H1 (cell line): ENCODE measurements at regions not wholly inside any gene's neighbourhood (a gene's known extent, or its start where the extent isn't known, plus 50 kb on each side); places are given as distances from the start of the nearest gene placed in this dataset.

Source experiments
- CTCF ChIA-PET: fragments of 300-600 bp; sonication (Branson Sonifier 250); formaldehyde crosslinking; loops from one replicate; lab custom pipeline; 2021; ENCODE audit not compliant: partially characterized antibody; lab: Charles Lee
- POLR2A ChIA-PET: fragments of 300-600 bp; sonication (Branson Sonifier 250); formaldehyde crosslinking; loops from one replicate; lab custom pipeline; 2021; ENCODE audit warnings: inconsistent platforms; ENCODE audit not compliant: partially characterized antibody; lab: Charles Lee
- DNase-seq, 2 experiments: peaks; one replicate each; pipeline versions ENCODE4 v3.0.0 to v3.0.0-alpha.2; 2010 to 2022; ENCODE audit warnings: low spot score in 2 of 2, low read depth in 1 of 2, mixed read lengths in 1 of 2
- FAIRE-seq: peaks from 2 replicates; lab custom pipeline; 2011; peaks lifted over from hg19 to GRCh38; lab: Jason Lieb, UNC
- H2AFZ ChIP-seq: 2 replicates; pipeline ENCODE4 v1.8.1; 2012; ENCODE audit warnings: low read length, inconsistent platforms
- H2AK5ac ChIP-seq: 2 replicates; pipeline ENCODE4 v1.6.1; 2013; ENCODE audit warnings: low read depth, low read length
- H2BK120ac ChIP-seq: replicated peaks from 2 replicates; pipeline ENCODE3; 2013; ENCODE audit warnings: low read depth, low read length, inconsistent platforms
- H2BK12ac ChIP-seq: 2 replicates; pipeline ENCODE4 v1.6.1; 2013; ENCODE audit warnings: low read depth, low read length
- H2BK15ac ChIP-seq: 2 replicates; pipeline ENCODE4 v1.6.1; 2013; ENCODE audit warnings: low read length
- H2BK20ac ChIP-seq: 2 replicates; pipeline ENCODE4 v1.6.1; 2013; ENCODE audit warnings: low read length
- H2BK5ac ChIP-seq: 2 replicates; pipeline ENCODE4 v1.6.1; 2013; ENCODE audit warnings: low read depth, low read length
- H3K14ac ChIP-seq: 2 replicates; pipeline ENCODE4 v1.6.1; 2013; ENCODE audit warnings: inconsistent platforms; ENCODE audit not compliant: insufficient read length
- H3K18ac ChIP-seq: 2 replicates; pipeline ENCODE4 v1.6.1; 2013; ENCODE audit warnings: low read length; ENCODE audit errors: extremely low read depth
- H3K23ac ChIP-seq: 2 replicates; pipeline ENCODE4 v1.6.1; 2013; ENCODE audit warnings: inconsistent platforms; ENCODE audit not compliant: insufficient read length
- H3K23me2 ChIP-seq: 2 replicates; pipeline ENCODE4 v1.6.1; 2013; ENCODE audit warnings: low read depth, low read length
- H3K27ac ChIP-seq: 2 replicates; pipeline ENCODE4 v1.6.1; 2011; ENCODE audit warnings: low read depth, low read length, inconsistent platforms
- H3K27me3 ChIP-seq, 4 experiments: replicated peaks in 1 of 4; 1 replicate in 1 of 4; 2 replicates in 3 of 4; pipeline versions ENCODE4 v1.6.1 to v1.8.1; 2011 to 2013; ENCODE audit warnings: low read length in 3 of 4, mild to moderate bottlenecking in 3 of 4, inconsistent platforms in 2 of 4, mixed read lengths in 2 of 4, moderate library complexity in 1 of 4; ENCODE audit not compliant: control insufficient read depth in 3 of 4, insufficient read depth in 3 of 4; ENCODE audit errors: extremely low read depth in 1 of 4
- H3K36me3 ChIP-seq, 4 experiments: 2 replicates each; pipeline versions ENCODE4 v1.6.1 to v1.8.1; 2011 to 2013; ENCODE audit warnings: mild to moderate bottlenecking in 4 of 4, low read length in 3 of 4, moderate library complexity in 2 of 4, control low read depth in 1 of 4, inconsistent platforms in 1 of 4; ENCODE audit not compliant: insufficient read depth in 4 of 4, control insufficient read depth in 2 of 4
- H3K4ac ChIP-seq: replicated peaks from 2 replicates; pipeline ENCODE3; 2013; ENCODE audit warnings: low read length, low read depth, mixed read lengths, inconsistent platforms; ENCODE audit not compliant: insufficient read length
- H3K4me1 ChIP-seq, 4 experiments: replicated peaks in 1 of 4; 1 replicate in 1 of 4; 2 replicates in 3 of 4; pipeline versions ENCODE4 v1.6.1 to v1.8.1; 2011 to 2013; ENCODE audit warnings: low read length in 3 of 4, inconsistent platforms in 2 of 4, mixed read lengths in 1 of 4; ENCODE audit not compliant: insufficient read depth in 4 of 4, control insufficient read depth in 3 of 4
- H3K4me2 ChIP-seq, 2 experiments: 2 replicates each; pipeline versions ENCODE4 v1.6.1 to v1.8.1; 2011 to 2013; ENCODE audit warnings: low read depth in 2 of 2, low read length in 2 of 2, control low read depth in 1 of 2, inconsistent platforms in 1 of 2, mild to moderate bottlenecking in 1 of 2; ENCODE audit not compliant: insufficient read depth in 1 of 2
- H3K4me3 ChIP-seq, 4 experiments: fragments of 200-600, 300-600 bp in 1 of 4; sonication (generic), shearing (Covaris generic), sonication (Bioruptor Twin) in 1 of 4; 2 replicates each; pipeline versions ENCODE4 v1.5.1 to v1.8.1; 2011 to 2016; ENCODE audit warnings: low read length in 4 of 4, low read depth in 3 of 4, control low read depth in 2 of 4, inconsistent platforms in 2 of 4, mild to moderate bottlenecking in 2 of 4, mixed read lengths in 1 of 4, moderate library complexity in 1 of 4; ENCODE audit not compliant: insufficient read depth in 2 of 4; ENCODE audit errors: extremely low read depth in 1 of 4
- H3K56ac ChIP-seq: replicated peaks from 2 replicates; pipeline ENCODE3; 2013; ENCODE audit warnings: low read depth, mild to moderate bottlenecking, mixed read lengths, low read length, inconsistent platforms; ENCODE audit not compliant: insufficient read length
- H3K79me1 ChIP-seq: 2 replicates; pipeline ENCODE4 v1.6.1; 2013; ENCODE audit warnings: low read depth, low read length, control low read depth
- H3K79me2 ChIP-seq, 2 experiments: 2 replicates each; pipeline versions ENCODE4 v1.6.1 to v1.8.1; 2012 to 2013; ENCODE audit warnings: low read length in 2 of 2, mild to moderate bottlenecking in 2 of 2, inconsistent platforms in 1 of 2; ENCODE audit not compliant: insufficient read depth in 2 of 2, control insufficient read depth in 1 of 2
- H3K9ac ChIP-seq, 4 experiments: replicated peaks in 1 of 4; 1 replicate in 1 of 4; 2 replicates in 3 of 4; pipeline versions ENCODE4 v1.6.1 to v1.8.1; 2011 to 2013; ENCODE audit warnings: low read depth in 3 of 4, low read length in 3 of 4, control low read depth in 2 of 4, mild to moderate bottlenecking in 2 of 4, moderate library complexity in 2 of 4, inconsistent platforms in 1 of 4; ENCODE audit errors: extremely low read depth in 1 of 4
- H3K9me3 ChIP-seq, 2 experiments: 2 replicates each; pipeline versions ENCODE4 v1.6.1 to v1.8.1; 2012 to 2013; ENCODE audit warnings: mild to moderate bottlenecking in 2 of 2, moderate library complexity in 2 of 2, control low read depth in 1 of 2, inconsistent platforms in 1 of 2, low read depth in 1 of 2, low read length in 1 of 2, mixed read lengths in 1 of 2; ENCODE audit not compliant: insufficient read depth in 2 of 2
- H4K20me1 ChIP-seq, 2 experiments: replicated peaks in 1 of 2; 2 replicates each; pipeline versions ENCODE3 to v1.8.1; 2011 to 2013; ENCODE audit warnings: inconsistent platforms in 2 of 2, low read length in 2 of 2, mild to moderate bottlenecking in 1 of 2; ENCODE audit not compliant: insufficient read depth in 2 of 2, control insufficient read depth in 1 of 2
- H4K5ac ChIP-seq: 2 replicates; pipeline ENCODE4 v1.6.1; 2013; ENCODE audit warnings: low read length, low read depth, mixed read lengths, inconsistent platforms; ENCODE audit not compliant: insufficient read length
- H4K8ac ChIP-seq: 2 replicates; pipeline ENCODE4 v1.8.0; 2013; ENCODE audit warnings: mild to moderate bottlenecking, moderate library complexity, low read length, inconsistent platforms; ENCODE audit not compliant: insufficient read depth; ENCODE audit errors: extremely low read depth
- H4K91ac ChIP-seq: replicated peaks from 2 replicates; pipeline ENCODE3; 2013; ENCODE audit warnings: low read length, mixed read lengths, inconsistent platforms; ENCODE audit not compliant: insufficient read length
- KDM5A ChIP-seq: fragments of 200-600 bp; IDR thresholded peaks from 2 replicates; pipeline ENCODE4 v1.7.1; 2012; ENCODE audit warnings: mild to moderate bottlenecking, low read length, inconsistent platforms, mixed read lengths
- WGBS, 2 experiments: shearing (Covaris generic) in 1 of 2; methylation state at CpG; one replicate each; pipeline versions ENCODE4 v1.1.6 to v1.1.7; 2013 to 2015; ENCODE audit warnings: low lambda C conversion rate in 2 of 2, mixed read lengths in 2 of 2, inconsistent platforms in 1 of 2, low coverage in 1 of 2, missing lambda C conversion rate in 1 of 2; ENCODE audit not compliant: insufficient replicate concordance in 2 of 2, insufficient coverage in 1 of 2, insufficient read length in 1 of 2; ENCODE audit errors: extremely low coverage in 1 of 2, missing lambda C conversion rate in 1 of 2; 5-methylcytosine and 5-hydroxymethylcytosine counted together

DNA sequence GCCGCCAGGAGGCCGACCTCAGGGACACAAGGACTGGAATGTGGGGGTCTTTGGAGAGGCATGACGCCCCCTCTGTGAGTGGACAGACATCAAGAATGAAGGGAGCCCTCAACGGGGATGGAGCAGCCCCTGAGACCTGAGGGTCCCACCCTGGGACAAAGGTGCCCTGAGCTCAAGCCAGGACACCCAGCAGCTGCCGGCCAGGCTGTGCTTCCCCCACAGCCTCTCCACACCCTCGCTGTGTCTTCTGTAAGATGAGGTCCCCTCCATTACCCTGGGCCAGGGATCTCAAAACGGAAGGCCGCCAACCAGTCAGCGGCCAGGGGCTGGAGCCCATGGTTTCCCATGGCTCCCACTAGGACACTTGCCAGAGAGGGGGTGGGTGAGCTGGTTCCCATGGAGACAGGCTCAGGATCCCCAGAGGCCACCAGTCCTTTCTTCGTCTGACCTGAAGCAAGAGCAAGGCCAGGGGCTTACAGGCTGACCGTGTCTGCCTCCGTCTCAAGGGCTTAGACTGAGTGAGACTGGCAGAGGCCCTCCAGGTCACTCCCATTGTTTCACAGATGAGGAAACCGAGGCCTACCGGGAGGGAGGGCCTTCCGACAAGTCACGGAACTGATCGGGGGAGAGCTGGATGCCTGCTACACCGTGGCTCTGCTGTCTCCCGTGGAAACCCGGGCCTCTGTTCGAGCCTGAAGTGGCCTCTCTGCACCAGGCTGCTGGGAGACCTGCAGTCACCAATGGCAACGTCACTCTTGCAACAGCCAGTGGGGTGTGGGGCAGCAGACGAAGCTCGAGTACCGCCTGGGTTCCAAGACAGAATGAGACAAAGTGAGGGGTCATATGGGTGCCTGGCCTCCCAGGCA lies 91.7 kb upstream of the DIO3 start:
- H3K9me3 ChIP-seq: no peaks in the 10 kb centered on the region
- no peak overlapping the region for H2AK5ac ChIP-seq
- no peak overlapping the region for H4K91ac ChIP-seq
- no peak overlapping the region for H2BK15ac ChIP-seq
- H3K36me3 ChIP-seq: no peaks in the 10 kb centered on the region
- ChIA-PET POLR2A (no interaction called here), CTCF (no interaction called here)
- H3K23ac ChIP-seq: no peak overlapping the region
- no peak for TF ChIP-seq KDM5A
- H3K4me3 ChIP-seq: no peak overlapping the region
- no peak overlapping the region for H3K18ac ChIP-seq
- H3K4ac ChIP-seq: no peak overlapping the region
- FAIRE-seq (no peak), DNase-seq (peak in 1 of 2 experiments; percentile 33)
- H3K4me1 ChIP-seq: no peaks in the 10 kb centered on the region; a peak in 1 of 7 replicates
- no peak overlapping the region for H2BK120ac ChIP-seq
- no peak overlapping the region for H2BK20ac ChIP-seq
- no peak overlapping the region for H2BK5ac ChIP-seq
- no peak overlapping the region for H2AFZ ChIP-seq
- no peak overlapping the region for H3K27ac ChIP-seq
- H4K8ac ChIP-seq: no peak overlapping the region
- H3K14ac ChIP-seq: no peak overlapping the region
- H3K79me1 ChIP-seq: no peaks in the 10 kb centered on the region
- WGBS, 2 experiments: 86% methylated on average over 24 of the region's 25 CpGs; no CpG with 5 or more reads in 1 of the 2 experiments
- no peaks in the 10 kb centered on the region for H4K20me1 ChIP-seq
- no peak overlapping the region for H2BK12ac ChIP-seq
- H3K27me3 ChIP-seq: no peaks in the 10 kb centered on the region
- H3K79me2 ChIP-seq: no peaks in the 10 kb centered on the region
- no peak overlapping the region for H3K9ac ChIP-seq
- no peaks in the 10 kb centered on the region for H3K23me2 ChIP-seq
- no peak overlapping the region for H3K4me2 ChIP-seq
- no peak overlapping the region for H3K56ac ChIP-seq
- no peak overlapping the region for H4K5ac ChIP-seq
